Choroid plexus epithelial cell (primary cell): ENCODE measurements at regions not wholly inside any gene's neighbourhood (a gene's known extent, or its start where the extent isn't known, plus 50 kb on each side); places are given as distances from the start of the nearest gene placed in this dataset.
A peak's percentile ranks its signal among the peaks of the same experiment; 100 is the strongest.
"Not testable (repeated sequence)": the region's sequence is repeated elsewhere in the genome, so short reads cannot be mapped to it uniquely, and the experiment has no call there.

Experiments
- DNase-seq: peaks from one replicate; pipeline ENCODE4 v3.0.0-alpha.2; 2010; ENCODE audit warnings: low read depth
- H3K4me3 ChIP-seq: 2 replicates; pipeline ENCODE4 v1.5.1; 2011; ENCODE audit warnings: low read depth, mild to moderate bottlenecking, control low read depth, low read length, moderate library complexity
- CTCF ChIP-seq: conservative IDR thresholded peaks from 2 replicates; pipeline ENCODE4 v1.5.1; 2011; ENCODE audit warnings: low read depth, mild to moderate bottlenecking, control low read depth, inconsistent platforms, low read length, moderate library complexity

- DNase-seq: no peak
- TF ChIP-seq CTCF: no peak
- no peak overlapping the region for H3K4me3 ChIP-seq
Measured at GRCh38 chr11:38130514-38130913, 1532.5 kb upstream of the RAG2 start.

- no peak overlapping the region for H3K4me3 ChIP-seq
- TF ChIP-seq CTCF: no peak
- DNase-seq: no peak
Measured at GRCh38 chr11:38123673-38124072, 1525.6 kb upstream of the RAG2 start.

GRCh38 chr11:38116616-38117015, 1518.6 kb upstream of the RAG2 start:
- not testable (repeated sequence) for H3K4me3 ChIP-seq, DNase-seq

GRCh38 chr11:38115381-38115780, 1517.3 kb upstream of the RAG2 start:
- not testable (repeated sequence) for H3K4me3 ChIP-seq, DNase-seq

GRCh38 chr11:38100836-38101462, 1502.9 kb upstream of the RAG2 start:
- TF ChIP-seq CTCF: no peak
- no peak overlapping the region for H3K4me3 ChIP-seq
- no peak for DNase-seq

GRCh38 chr11:38095268-38095667, 1497.2 kb upstream of the RAG2 start:
- DNase-seq: no peak
- TF ChIP-seq CTCF: no peak
- H3K4me3 ChIP-seq: no peak overlapping the region

- no peak for TF ChIP-seq CTCF
- H3K4me3 ChIP-seq: no peak overlapping the region
- DNase-seq: peak; percentile 65
Measured at GRCh38 chr11:38089726-38090125, 1491.7 kb upstream of the RAG2 start.

- H3K4me3 ChIP-seq: no peak overlapping the region
- DNase-seq: peak; percentile 15
- TF ChIP-seq CTCF: no peak
Measured at GRCh38 chr11:38060920-38061319, 1462.9 kb upstream of the RAG2 start.
